Neural cell (in vitro differentiated cells): ENCODE measurements at regions not wholly inside any gene's neighbourhood (a gene's known extent, or its start where the extent isn't known, plus 50 kb on each side); places are given as distances from the start of the nearest gene placed in this dataset.

ENCODE experiments used
- EP300 ChIP-seq: fragments of 450-650 bp; conservative IDR thresholded peaks from 2 replicates; pipeline ENCODE4 v1.6.1; 2014; ENCODE audit warnings: antibody characterized with exemption, mild to moderate bottlenecking, moderate library complexity; ENCODE audit not compliant: poor library complexity, severe bottlenecking
- EZH2 ChIP-seq: fragments of 200-600, 300-800 bp; shearing (Covaris generic), sonication (generic); IDR thresholded peaks from 2 replicates; pipeline ENCODE4 v1.6.1; 2014; ENCODE audit warnings: antibody characterized with exemption, low read length, borderline replicate concordance, mild to moderate bottlenecking; ENCODE audit not compliant: insufficient read depth, poor library complexity, severe bottlenecking
- MXI1 ChIP-seq: fragments of 450-650 bp; conservative IDR thresholded peaks from 2 replicates; pipeline ENCODE4 v1.6.1; 2014; ENCODE audit warnings: antibody characterized with exemption, mild to moderate bottlenecking; ENCODE audit not compliant: poor library complexity, severe bottlenecking
- POLR2AphosphoS5 ChIP-seq: IDR thresholded peaks from 2 replicates; pipeline ENCODE4 v1.6.1; 2012
- SMC3 ChIP-seq: fragments of 450-650 bp; conservative IDR thresholded peaks from 2 replicates; pipeline ENCODE4 v1.6.1; 2014; ENCODE audit warnings: antibody characterized with exemption, mild to moderate bottlenecking, moderate library complexity; ENCODE audit not compliant: poor library complexity
- TAF1 ChIP-seq: IDR thresholded peaks from 2 replicates; pipeline ENCODE4 v1.6.1; 2012; ENCODE audit warnings: low read depth
- TF ChIP-seq, protein P1 (sequence below): fragments of 450-650 bp; IDR thresholded peaks from 2 replicates; pipeline ENCODE4 v1.5.1; 2014; ENCODE audit warnings: antibody characterized with exemption, mild to moderate bottlenecking, moderate library complexity; ENCODE audit not compliant: poor library complexity, severe bottlenecking
- TF ChIP-seq, protein P2 (sequence below): IDR thresholded peaks from 2 replicates; pipeline ENCODE4 v1.6.1; 2012; ENCODE audit warnings: borderline replicate concordance

DNA sequence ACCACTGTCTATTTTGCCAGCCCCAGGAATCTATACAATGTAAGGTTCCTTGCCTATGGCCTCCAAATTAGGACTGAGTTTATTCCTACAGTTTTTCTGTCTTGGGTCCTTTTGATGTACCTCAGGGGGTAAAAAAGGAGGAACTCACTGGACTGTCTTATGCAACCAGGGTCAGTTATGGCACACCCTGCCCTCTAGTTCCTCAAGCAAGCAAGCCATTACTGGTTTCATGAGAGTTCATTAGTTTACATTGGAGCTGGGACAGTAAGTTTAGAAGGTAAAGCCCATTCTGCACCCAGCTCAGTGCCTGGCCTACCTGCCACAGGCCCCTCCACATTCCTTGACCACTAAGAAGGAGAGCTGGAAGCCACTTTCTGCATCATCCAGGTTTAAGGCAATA is 68.7 kb upstream of the WIPF1 start:
- TF ChIP-seq, protein P1, sequence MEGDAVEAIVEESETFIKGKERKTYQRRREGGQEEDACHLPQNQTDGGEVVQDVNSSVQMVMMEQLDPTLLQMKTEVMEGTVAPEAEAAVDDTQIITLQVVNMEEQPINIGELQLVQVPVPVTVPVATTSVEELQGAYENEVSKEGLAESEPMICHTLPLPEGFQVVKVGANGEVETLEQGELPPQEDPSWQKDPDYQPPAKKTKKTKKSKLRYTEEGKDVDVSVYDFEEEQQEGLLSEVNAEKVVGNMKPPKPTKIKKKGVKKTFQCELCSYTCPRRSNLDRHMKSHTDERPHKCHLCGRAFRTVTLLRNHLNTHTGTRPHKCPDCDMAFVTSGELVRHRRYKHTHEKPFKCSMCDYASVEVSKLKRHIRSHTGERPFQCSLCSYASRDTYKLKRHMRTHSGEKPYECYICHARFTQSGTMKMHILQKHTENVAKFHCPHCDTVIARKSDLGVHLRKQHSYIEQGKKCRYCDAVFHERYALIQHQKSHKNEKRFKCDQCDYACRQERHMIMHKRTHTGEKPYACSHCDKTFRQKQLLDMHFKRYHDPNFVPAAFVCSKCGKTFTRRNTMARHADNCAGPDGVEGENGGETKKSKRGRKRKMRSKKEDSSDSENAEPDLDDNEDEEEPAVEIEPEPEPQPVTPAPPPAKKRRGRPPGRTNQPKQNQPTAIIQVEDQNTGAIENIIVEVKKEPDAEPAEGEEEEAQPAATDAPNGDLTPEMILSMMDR: no peak
- TF ChIP-seq TAF1 (no peak), EZH2 (no peak), EP300 (no peak), SMC3 (no peak), POLR2AphosphoS5 (no peak), MXI1 (no peak)
- TF ChIP-seq, protein P2, sequence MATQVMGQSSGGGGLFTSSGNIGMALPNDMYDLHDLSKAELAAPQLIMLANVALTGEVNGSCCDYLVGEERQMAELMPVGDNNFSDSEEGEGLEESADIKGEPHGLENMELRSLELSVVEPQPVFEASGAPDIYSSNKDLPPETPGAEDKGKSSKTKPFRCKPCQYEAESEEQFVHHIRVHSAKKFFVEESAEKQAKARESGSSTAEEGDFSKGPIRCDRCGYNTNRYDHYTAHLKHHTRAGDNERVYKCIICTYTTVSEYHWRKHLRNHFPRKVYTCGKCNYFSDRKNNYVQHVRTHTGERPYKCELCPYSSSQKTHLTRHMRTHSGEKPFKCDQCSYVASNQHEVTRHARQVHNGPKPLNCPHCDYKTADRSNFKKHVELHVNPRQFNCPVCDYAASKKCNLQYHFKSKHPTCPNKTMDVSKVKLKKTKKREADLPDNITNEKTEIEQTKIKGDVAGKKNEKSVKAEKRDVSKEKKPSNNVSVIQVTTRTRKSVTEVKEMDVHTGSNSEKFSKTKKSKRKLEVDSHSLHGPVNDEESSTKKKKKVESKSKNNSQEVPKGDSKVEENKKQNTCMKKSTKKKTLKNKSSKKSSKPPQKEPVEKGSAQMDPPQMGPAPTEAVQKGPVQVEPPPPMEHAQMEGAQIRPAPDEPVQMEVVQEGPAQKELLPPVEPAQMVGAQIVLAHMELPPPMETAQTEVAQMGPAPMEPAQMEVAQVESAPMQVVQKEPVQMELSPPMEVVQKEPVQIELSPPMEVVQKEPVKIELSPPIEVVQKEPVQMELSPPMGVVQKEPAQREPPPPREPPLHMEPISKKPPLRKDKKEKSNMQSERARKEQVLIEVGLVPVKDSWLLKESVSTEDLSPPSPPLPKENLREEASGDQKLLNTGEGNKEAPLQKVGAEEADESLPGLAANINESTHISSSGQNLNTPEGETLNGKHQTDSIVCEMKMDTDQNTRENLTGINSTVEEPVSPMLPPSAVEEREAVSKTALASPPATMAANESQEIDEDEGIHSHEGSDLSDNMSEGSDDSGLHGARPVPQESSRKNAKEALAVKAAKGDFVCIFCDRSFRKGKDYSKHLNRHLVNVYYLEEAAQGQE: no peak
